Cardiac fibroblast (primary cell): ENCODE measurements at regions not wholly inside any gene's neighbourhood (a gene's known extent, or its start where the extent isn't known, plus 50 kb on each side); places are given as distances from the start of the nearest gene placed in this dataset.

Experiments used
- DNase-seq, 2 donors: peaks; one replicate each; pipeline versions ENCODE4 v3.0.0 to v3.0.0-alpha.2; 2010; ENCODE audit warnings: low read depth in 2 of 2
- H3K4me3 ChIP-seq, 2 donors: replicated peaks in 1 of 2; 1 replicate in 1 of 2; 2 replicates in 1 of 2; pipeline ENCODE4 v1.5.1; 2011; ENCODE audit warnings: low read depth in 2 of 2, low read length in 2 of 2, mild to moderate bottlenecking in 2 of 2, moderate library complexity in 1 of 2
- CTCF ChIP-seq: IDR thresholded peaks from one replicate; pipeline ENCODE4 v1.5.1; 2011; ENCODE audit warnings: low read depth, mild to moderate bottlenecking, low read length, inconsistent platforms

- no peak overlapping the region for H3K4me3 ChIP-seq
- no peak for TF ChIP-seq CTCF
- DNase-seq, result no peak
Measured at GRCh38 chr22:48941033-48941902, 886.4 kb downstream of the BRD1 start.

GRCh38 chr22:48940266-48941032 is 887.2 kb downstream of the BRD1 start:
- no peak for TF ChIP-seq CTCF
- DNase-seq, result no peak
- no peak overlapping the region for H3K4me3 ChIP-seq

GRCh38 chr22:48939441-48940265 is 888.0 kb downstream of the BRD1 start:
- no peak for TF ChIP-seq CTCF
- no peak for DNase-seq
- no peak overlapping the region for H3K4me3 ChIP-seq

- H3K4me3 ChIP-seq, result no peak overlapping the region
- no peak for TF ChIP-seq CTCF
- no peak for DNase-seq
Measured at GRCh38 chr22:48938741-48939140, 888.9 kb downstream of the BRD1 start.

GRCh38 chr22:48937032-48937639 is 890.5 kb downstream of the BRD1 start:
- H3K4me3 ChIP-seq, result no peak overlapping the region
- TF ChIP-seq CTCF, result no peak
- DNase-seq, result no peak

- TF ChIP-seq CTCF, result no peak
- no peak for DNase-seq
Measured at GRCh38 chr22:48936391-48936790, 891.3 kb downstream of the BRD1 start.

More at GRCh38 chr22:48936391-48936790, 891.3 kb downstream of the BRD1 start:
- no peak overlapping the region for H3K4me3 ChIP-seq
